HEK293T (cell line): ENCODE measurements at regions not wholly inside any gene's neighbourhood (a gene's known extent, or its start where the extent isn't known, plus 50 kb on each side); places are given as distances from the start of the nearest gene placed in this dataset.

Experiments used
- ARNT ChIP-seq: fragments of 450-650 bp; IDR thresholded peaks from 2 replicates; pipeline ENCODE4 v1.6.1; 2017; ENCODE audit warnings: mild to moderate bottlenecking
- BHLHE40 ChIP-seq: fragments of 450-650 bp; IDR thresholded peaks from 2 replicates; pipeline ENCODE4 v1.6.1; 2016; ENCODE audit warnings: mild to moderate bottlenecking, moderate library complexity, borderline replicate concordance
- CTBP1 ChIP-seq: fragments of 450-650 bp; IDR thresholded peaks from 2 replicates; pipeline ENCODE4 v1.6.1; 2016; ENCODE audit warnings: borderline replicate concordance
- ELF4 ChIP-seq: fragments of 450-650 bp; IDR thresholded peaks from 2 replicates; pipeline ENCODE4 v1.6.1; 2017; ENCODE audit warnings: antibody characterized with exemption
- FOXA1 ChIP-seq: fragments of 450-650 bp; IDR thresholded peaks from 2 replicates; pipeline ENCODE4 v1.6.1; 2016; ENCODE audit warnings: mild to moderate bottlenecking
- FOXK2 ChIP-seq: fragments of 450-650 bp; IDR thresholded peaks from 2 replicates; pipeline ENCODE4 v1.6.1; 2016; ENCODE audit warnings: mild to moderate bottlenecking
- FOXM1 ChIP-seq: fragments of 450-650 bp; IDR thresholded peaks from 2 replicates; pipeline ENCODE4 v1.6.1; 2017; ENCODE audit warnings: mild to moderate bottlenecking, borderline replicate concordance
- HDGF ChIP-seq: fragments of 450-650 bp; IDR thresholded peaks from 2 replicates; pipeline ENCODE4 v1.6.1; 2017; ENCODE audit warnings: antibody characterized with exemption, borderline replicate concordance
- SP1 ChIP-seq: fragments of 450-650 bp; IDR thresholded peaks from 2 replicates; pipeline ENCODE4 v1.6.1; 2017
- SUZ12 ChIP-seq: fragments of 450-650 bp; IDR thresholded peaks from 2 replicates; pipeline ENCODE4 v1.6.1; 2016; ENCODE audit warnings: mild to moderate bottlenecking
- TARDBP ChIP-seq: fragments of 450-650 bp; IDR thresholded peaks from 2 replicates; pipeline ENCODE4 v1.6.1; 2016
- TF ChIP-seq, protein P1 (sequence below): fragments of 450-650 bp; IDR thresholded peaks from 2 replicates; pipeline ENCODE4 v1.6.1; 2016

DNA sequence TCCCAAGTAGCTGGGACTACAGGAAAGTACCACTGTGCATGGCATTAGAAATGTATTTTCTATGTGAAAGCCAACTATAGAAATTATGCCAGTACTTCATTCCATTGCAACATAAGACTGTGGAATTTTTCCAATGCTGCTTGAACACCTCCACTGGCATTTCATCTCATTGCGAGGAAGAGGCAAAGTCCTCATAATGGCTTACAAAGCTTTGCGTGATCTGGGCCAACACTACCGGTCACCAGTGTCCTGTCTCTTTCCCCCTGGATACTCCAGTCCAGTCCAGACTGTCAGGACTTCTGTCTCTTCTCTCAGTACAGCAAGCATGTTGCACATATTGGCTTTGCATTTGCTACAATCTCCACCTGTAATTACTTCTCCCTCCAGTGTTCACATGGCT lies 223.5 kb downstream of the GPD2 start:
- TF ChIP-seq ARNT (no peak), HDGF (no peak), ELF4 (no peak), FOXA1 (no peak), SP1 (no peak), SUZ12 (no peak), TARDBP (no peak), BHLHE40 (no peak), FOXM1 (no peak), FOXK2 (no peak), CTBP1 (no peak)
- TF ChIP-seq, protein P1, sequence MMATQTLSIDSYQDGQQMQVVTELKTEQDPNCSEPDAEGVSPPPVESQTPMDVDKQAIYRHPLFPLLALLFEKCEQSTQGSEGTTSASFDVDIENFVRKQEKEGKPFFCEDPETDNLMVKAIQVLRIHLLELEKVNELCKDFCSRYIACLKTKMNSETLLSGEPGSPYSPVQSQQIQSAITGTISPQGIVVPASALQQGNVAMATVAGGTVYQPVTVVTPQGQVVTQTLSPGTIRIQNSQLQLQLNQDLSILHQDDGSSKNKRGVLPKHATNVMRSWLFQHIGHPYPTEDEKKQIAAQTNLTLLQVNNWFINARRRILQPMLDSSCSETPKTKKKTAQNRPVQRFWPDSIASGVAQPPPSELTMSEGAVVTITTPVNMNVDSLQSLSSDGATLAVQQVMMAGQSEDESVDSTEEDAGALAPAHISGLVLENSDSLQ = no peak
